Hepatic stellate cell (primary cell): ENCODE measurements at regions not wholly inside any gene's neighbourhood (a gene's known extent, or its start where the extent isn't known, plus 50 kb on each side); places are given as distances from the start of the nearest gene placed in this dataset.
A peak's percentile ranks its signal among the peaks of the same experiment; 100 is the strongest.

ENCODE experiments used
- DNase-seq: peaks from one replicate; pipeline ENCODE4 v3.0.0; 2011; ENCODE audit warnings: low spot score

GRCh38 chr11:79742176-79742575, 301.3 kb upstream of the TENM4 start:
- no peak for DNase-seq

- DNase-seq = no peak
Measured at GRCh38 chr11:79739591-79739990, 298.8 kb upstream of the TENM4 start.

- DNase-seq = no peak
Measured at GRCh38 chr11:79727221-79727620, 286.4 kb upstream of the TENM4 start.

- no peak for DNase-seq
Measured at GRCh38 chr11:79720115-79720514, 279.3 kb upstream of the TENM4 start.

GRCh38 chr11:79708319-79708932, 267.6 kb upstream of the TENM4 start:
- peak; percentile 20 for DNase-seq

GRCh38 chr11:79705648-79706047, 264.8 kb upstream of the TENM4 start:
- no peak for DNase-seq

GRCh38 chr11:79702303-79702702, 261.5 kb upstream of the TENM4 start:
- no peak for DNase-seq

- no peak for DNase-seq
Measured at GRCh38 chr11:79699246-79699645, 258.4 kb upstream of the TENM4 start.

GRCh38 chr11:79697905-79698304, 257.1 kb upstream of the TENM4 start:
- no peak for DNase-seq

- DNase-seq = no peak
Measured at GRCh38 chr11:79694368-79694767, 253.5 kb upstream of the TENM4 start.

GRCh38 chr11:79691445-79691844, 250.6 kb upstream of the TENM4 start:
- DNase-seq = no peak

GRCh38 chr11:79686703-79687419, 246.0 kb upstream of the TENM4 start:
- no peak for DNase-seq

- DNase-seq = no peak
Measured at GRCh38 chr11:79683930-79684329, 243.1 kb upstream of the TENM4 start.

GRCh38 chr11:79678780-79679452, 238.1 kb upstream of the TENM4 start:
- DNase-seq = no peak

GRCh38 chr11:79676396-79676795, 235.6 kb upstream of the TENM4 start:
- no peak for DNase-seq

GRCh38 chr11:79675081-79675480, 234.3 kb upstream of the TENM4 start:
- no peak for DNase-seq

- no peak for DNase-seq
Measured at GRCh38 chr11:79672786-79673185, 232.0 kb upstream of the TENM4 start.

GRCh38 chr11:79671401-79671800, 230.6 kb upstream of the TENM4 start:
- no peak for DNase-seq

GRCh38 chr11:79670882-79671281, 230.1 kb upstream of the TENM4 start:
- no peak for DNase-seq

GRCh38 chr11:79668575-79668974, 227.7 kb upstream of the TENM4 start:
- DNase-seq = no peak

- no peak for DNase-seq
Measured at GRCh38 chr11:79667380-79667779, 226.6 kb upstream of the TENM4 start.

- no peak for DNase-seq
Measured at GRCh38 chr11:79663017-79663416, 222.2 kb upstream of the TENM4 start.

- DNase-seq = no peak
Measured at GRCh38 chr11:79661373-79661772, 220.5 kb upstream of the TENM4 start.
